ENCODE measurements at regions not wholly inside any gene's neighbourhood (a gene's known extent, or its start where the extent isn't known, plus 50 kb on each side); places are given as distances from the start of the nearest gene placed in this dataset.

DNA sequence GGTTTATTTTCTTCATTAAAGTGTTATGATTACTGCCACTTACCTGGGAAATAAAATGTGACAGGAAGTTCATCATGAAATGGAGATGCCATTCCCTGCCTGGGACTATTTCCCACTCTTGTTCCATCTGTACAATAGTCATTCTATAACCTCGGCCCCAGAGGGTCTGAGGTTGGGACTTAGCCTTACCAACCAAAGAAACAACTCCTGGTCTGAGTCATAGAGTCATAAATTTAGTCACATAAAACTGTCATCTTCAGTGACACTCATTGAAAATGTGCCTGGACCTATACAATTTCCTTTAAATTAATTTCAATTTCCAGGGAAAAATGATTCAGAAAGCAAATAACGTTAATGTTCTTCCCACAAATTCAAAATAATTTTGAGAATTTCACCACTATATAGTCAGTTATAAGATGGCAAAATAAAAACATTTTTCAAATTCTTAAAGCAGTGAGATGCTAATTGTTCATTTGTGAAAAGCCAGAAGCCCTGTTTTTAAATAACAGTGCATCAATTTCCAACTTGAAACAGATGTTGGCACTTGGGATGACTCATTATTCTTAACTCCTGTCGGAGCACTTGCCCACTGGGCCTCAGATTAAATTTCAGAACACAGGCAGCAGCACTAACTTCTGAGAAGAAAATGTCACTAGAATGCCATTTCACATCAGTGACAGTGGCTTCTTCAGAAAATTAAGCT is 201.2 kb upstream of the SMLR1 start:
- no peak for TF ChIP-seq EP300 (IDR thresholded peaks at IDR 0.05; ENCODE audit: borderline replicate concordance)

DNA sequence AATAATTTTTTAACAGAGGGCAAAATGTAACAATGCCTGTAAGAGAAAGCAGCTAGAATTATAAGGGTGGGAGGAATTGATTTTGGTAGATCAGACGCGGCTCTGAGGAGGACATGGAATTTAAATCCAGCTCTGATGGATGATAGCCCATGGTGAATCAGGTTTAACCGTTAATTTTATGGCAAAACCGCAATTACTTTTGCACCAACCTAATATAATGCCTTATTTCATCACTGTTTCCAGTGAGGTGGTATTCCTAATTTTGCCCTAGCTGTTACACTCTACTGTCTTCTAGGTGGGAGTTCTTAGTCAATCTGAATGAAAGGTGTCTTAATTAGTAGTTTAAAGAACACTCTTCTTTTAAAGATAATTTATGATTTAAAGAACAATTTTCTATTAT is 198.3 kb upstream of the SMLR1 start:
- TF ChIP-seq CREB1 (IDR thresholded peaks at IDR 0.05; ENCODE audit: low read depth) = no peak
- no peak for TF ChIP-seq TEAD4 (IDR thresholded peaks at IDR 0.05)
- TF ChIP-seq CEBPB (IDR thresholded peaks at IDR 0.05) = no peak
- no peak for TF ChIP-seq ZBTB7A (IDR thresholded peaks at IDR 0.05; ENCODE audit: low read depth)
- no peak for TF ChIP-seq RAD21 (IDR thresholded peaks at IDR 0.05; ENCODE audit: low read depth)
- no peak for TF ChIP-seq TCF12 (IDR thresholded peaks at IDR 0.05; ENCODE audit: low read depth)
- no peak for TF ChIP-seq YY1 (IDR thresholded peaks at IDR 0.05; ENCODE audit: low read depth)
- no peak for TF ChIP-seq FOXM1 (IDR thresholded peaks at IDR 0.05; ENCODE audit: borderline replicate concordance, low read depth)
- TF ChIP-seq NFIC (IDR thresholded peaks at IDR 0.05) = no peak
- no peak for TF ChIP-seq TAF1 (IDR thresholded peaks at IDR 0.05; ENCODE audit: low read depth)
- TF ChIP-seq, protein P1, sequence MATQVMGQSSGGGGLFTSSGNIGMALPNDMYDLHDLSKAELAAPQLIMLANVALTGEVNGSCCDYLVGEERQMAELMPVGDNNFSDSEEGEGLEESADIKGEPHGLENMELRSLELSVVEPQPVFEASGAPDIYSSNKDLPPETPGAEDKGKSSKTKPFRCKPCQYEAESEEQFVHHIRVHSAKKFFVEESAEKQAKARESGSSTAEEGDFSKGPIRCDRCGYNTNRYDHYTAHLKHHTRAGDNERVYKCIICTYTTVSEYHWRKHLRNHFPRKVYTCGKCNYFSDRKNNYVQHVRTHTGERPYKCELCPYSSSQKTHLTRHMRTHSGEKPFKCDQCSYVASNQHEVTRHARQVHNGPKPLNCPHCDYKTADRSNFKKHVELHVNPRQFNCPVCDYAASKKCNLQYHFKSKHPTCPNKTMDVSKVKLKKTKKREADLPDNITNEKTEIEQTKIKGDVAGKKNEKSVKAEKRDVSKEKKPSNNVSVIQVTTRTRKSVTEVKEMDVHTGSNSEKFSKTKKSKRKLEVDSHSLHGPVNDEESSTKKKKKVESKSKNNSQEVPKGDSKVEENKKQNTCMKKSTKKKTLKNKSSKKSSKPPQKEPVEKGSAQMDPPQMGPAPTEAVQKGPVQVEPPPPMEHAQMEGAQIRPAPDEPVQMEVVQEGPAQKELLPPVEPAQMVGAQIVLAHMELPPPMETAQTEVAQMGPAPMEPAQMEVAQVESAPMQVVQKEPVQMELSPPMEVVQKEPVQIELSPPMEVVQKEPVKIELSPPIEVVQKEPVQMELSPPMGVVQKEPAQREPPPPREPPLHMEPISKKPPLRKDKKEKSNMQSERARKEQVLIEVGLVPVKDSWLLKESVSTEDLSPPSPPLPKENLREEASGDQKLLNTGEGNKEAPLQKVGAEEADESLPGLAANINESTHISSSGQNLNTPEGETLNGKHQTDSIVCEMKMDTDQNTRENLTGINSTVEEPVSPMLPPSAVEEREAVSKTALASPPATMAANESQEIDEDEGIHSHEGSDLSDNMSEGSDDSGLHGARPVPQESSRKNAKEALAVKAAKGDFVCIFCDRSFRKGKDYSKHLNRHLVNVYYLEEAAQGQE (IDR thresholded peaks at IDR 0.05; ENCODE audit: low read depth) = no peak
- TF ChIP-seq, protein P2, sequence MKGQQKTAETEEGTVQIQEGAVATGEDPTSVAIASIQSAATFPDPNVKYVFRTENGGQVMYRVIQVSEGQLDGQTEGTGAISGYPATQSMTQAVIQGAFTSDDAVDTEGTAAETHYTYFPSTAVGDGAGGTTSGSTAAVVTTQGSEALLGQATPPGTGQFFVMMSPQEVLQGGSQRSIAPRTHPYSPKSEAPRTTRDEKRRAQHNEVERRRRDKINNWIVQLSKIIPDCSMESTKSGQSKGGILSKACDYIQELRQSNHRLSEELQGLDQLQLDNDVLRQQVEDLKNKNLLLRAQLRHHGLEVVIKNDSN (IDR thresholded peaks at IDR 0.05) = no peak

DNA sequence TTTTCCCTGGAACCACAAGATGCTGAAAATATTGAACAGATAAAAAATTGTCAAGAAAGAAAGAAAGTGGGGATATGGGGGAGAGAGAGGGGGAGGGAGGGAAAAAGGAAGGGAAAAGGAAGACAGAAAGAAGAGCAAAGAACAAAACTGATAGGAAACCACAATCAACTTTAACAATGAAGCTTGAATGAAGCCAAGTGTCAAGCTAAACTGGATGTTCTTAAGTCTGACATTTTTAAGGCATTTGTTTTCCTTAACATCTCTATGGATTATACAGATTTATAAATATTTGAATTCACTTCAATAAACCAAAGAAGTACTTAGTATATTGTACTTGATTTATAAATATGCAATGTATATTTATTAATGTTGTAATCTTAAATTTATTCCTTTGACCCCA is 197.6 kb upstream of the SMLR1 start:
- no peak for TF ChIP-seq YY1 (IDR thresholded peaks at IDR 0.05; ENCODE audit: low read depth)
- TF ChIP-seq TAF1 (IDR thresholded peaks at IDR 0.05; ENCODE audit: low read depth) = no peak
- no peak for TF ChIP-seq TCF12 (IDR thresholded peaks at IDR 0.05; ENCODE audit: low read depth)
- TF ChIP-seq, protein P3, sequence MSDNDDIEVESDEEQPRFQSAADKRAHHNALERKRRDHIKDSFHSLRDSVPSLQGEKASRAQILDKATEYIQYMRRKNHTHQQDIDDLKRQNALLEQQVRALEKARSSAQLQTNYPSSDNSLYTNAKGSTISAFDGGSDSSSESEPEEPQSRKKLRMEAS (IDR thresholded peaks at IDR 0.05) = no peak
- no peak for TF ChIP-seq EP300 (IDR thresholded peaks at IDR 0.05; ENCODE audit: borderline replicate concordance)
- TF ChIP-seq, protein P2 (IDR thresholded peaks at IDR 0.05) = no peak
- no peak for TF ChIP-seq FOXM1 (IDR thresholded peaks at IDR 0.05; ENCODE audit: borderline replicate concordance, low read depth)
- no peak for TF ChIP-seq TEAD4 (IDR thresholded peaks at IDR 0.05)
- no peak for TF ChIP-seq ZBTB7A (IDR thresholded peaks at IDR 0.05; ENCODE audit: low read depth)
- no peak for TF ChIP-seq NFIC (IDR thresholded peaks at IDR 0.05)
- TF ChIP-seq EGR1 (IDR thresholded peaks at IDR 0.05) = no peak
- TF ChIP-seq CEBPB (IDR thresholded peaks at IDR 0.05) = no peak
- TF ChIP-seq CREB1 (IDR thresholded peaks at IDR 0.05; ENCODE audit: low read depth) = no peak

DNA sequence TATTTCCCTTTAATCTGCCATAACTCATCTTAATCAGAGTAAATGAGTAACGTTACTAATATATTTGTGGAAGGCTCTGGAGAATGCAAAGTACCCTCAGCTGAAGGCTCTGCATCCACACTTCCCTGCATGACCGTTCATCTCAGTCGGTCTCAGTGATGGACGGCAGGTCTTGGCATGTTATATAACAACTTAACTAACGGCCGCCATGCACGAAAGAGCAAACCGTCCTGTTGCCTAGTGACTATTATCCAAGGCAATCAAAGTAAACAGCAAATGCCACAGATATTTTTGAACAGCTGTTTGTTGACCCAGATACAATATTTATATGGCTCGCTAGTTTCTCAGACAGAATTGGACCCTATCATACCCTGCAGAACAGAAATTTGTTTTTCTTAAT is 194.9 kb upstream of the SMLR1 start:
- TF ChIP-seq RAD21 (IDR thresholded peaks at IDR 0.05; ENCODE audit: low read depth) (no peak), TAF1 (IDR thresholded peaks at IDR 0.05; ENCODE audit: low read depth) (no peak), TEAD4 (IDR thresholded peaks at IDR 0.05) (no peak)
- TF ChIP-seq, protein P2 (IDR thresholded peaks at IDR 0.05) = no peak

DNA sequence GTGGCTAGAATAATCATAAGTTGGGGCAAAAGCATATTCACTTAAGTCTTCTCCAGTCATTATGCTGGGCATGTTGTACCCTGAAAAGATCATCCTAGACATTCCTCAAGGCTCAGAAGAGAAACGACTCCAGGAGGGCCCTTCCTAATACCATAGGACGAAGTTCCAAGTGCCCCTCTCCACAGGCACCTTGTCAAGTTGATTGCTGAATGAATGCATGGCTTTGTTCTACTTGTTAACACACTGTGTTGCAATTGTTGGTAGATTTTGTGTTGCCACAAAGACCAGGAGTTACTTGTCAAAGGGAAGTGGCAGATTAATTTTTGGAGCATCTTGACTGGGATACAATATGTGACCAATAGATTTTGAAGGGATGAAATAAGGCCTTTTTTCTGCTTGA is 194.3 kb upstream of the SMLR1 start:
- no peak for TF ChIP-seq YY1 (IDR thresholded peaks at IDR 0.05; ENCODE audit: low read depth)
- TF ChIP-seq, protein P2 (IDR thresholded peaks at IDR 0.05) = no peak
- TF ChIP-seq TEAD4 (IDR thresholded peaks at IDR 0.05) = no peak
- TF ChIP-seq, protein P3 (IDR thresholded peaks at IDR 0.05) = no peak
- no peak for TF ChIP-seq RAD21 (IDR thresholded peaks at IDR 0.05; ENCODE audit: low read depth)
- no peak for TF ChIP-seq TAF1 (IDR thresholded peaks at IDR 0.05; ENCODE audit: low read depth)
- TF ChIP-seq EGR1 (IDR thresholded peaks at IDR 0.05) = no peak
- TF ChIP-seq CREB1 (IDR thresholded peaks at IDR 0.05; ENCODE audit: low read depth) = no peak
- TF ChIP-seq TCF12 (IDR thresholded peaks at IDR 0.05; ENCODE audit: low read depth) = no peak
- TF ChIP-seq EP300 (IDR thresholded peaks at IDR 0.05; ENCODE audit: borderline replicate concordance) = no peak
- TF ChIP-seq, protein P1 (IDR thresholded peaks at IDR 0.05; ENCODE audit: low read depth) = no peak
- no peak for TF ChIP-seq NFIC (IDR thresholded peaks at IDR 0.05)
- no peak for TF ChIP-seq FOXM1 (IDR thresholded peaks at IDR 0.05; ENCODE audit: borderline replicate concordance, low read depth)
- TF ChIP-seq CEBPB (IDR thresholded peaks at IDR 0.05) = no peak
- TF ChIP-seq ZBTB7A (IDR thresholded peaks at IDR 0.05; ENCODE audit: low read depth) = no peak
